Hepatocyte (in vitro differentiated cells): ENCODE measurements at regions not wholly inside any gene's neighbourhood (a gene's known extent, or its start where the extent isn't known, plus 50 kb on each side); places are given as distances from the start of the nearest gene placed in this dataset.

Experiments
- DNase-seq: peaks from one replicate; pipeline ENCODE4 v3.0.0-alpha.2; 2016; ENCODE audit warnings: low spot score
- H2AFZ ChIP-seq: fragments of 200-600 bp; sonication (generic); 2 replicates; pipeline ENCODE4 v1.6.0; 2016; ENCODE audit warnings: antibody characterized with exemption, mild to moderate bottlenecking
- H3K27ac ChIP-seq: fragments of 200-600 bp; sonication (generic); 2 replicates; pipeline ENCODE4 v1.5.1; 2016; ENCODE audit warnings: mild to moderate bottlenecking
- H3K27me3 ChIP-seq: fragments of 200-600 bp; sonication (generic); 2 replicates; pipeline ENCODE4 v1.6.1; 2016
- H3K36me3 ChIP-seq: fragments of 200-600 bp; sonication (generic); replicated peaks from 2 replicates; pipeline ENCODE4 v1.5.1; 2016; ENCODE audit warnings: low read depth; ENCODE audit not compliant: insufficient read depth
- H3K4me1 ChIP-seq: fragments of 200-600 bp; sonication (generic); 2 replicates; pipeline ENCODE4 v1.5.1; 2016; ENCODE audit warnings: mild to moderate bottlenecking, moderate library complexity; ENCODE audit not compliant: insufficient read depth
- H3K4me2 ChIP-seq: fragments of 200-600 bp; sonication (generic); 2 replicates; pipeline ENCODE4 v1.6.0; 2016
- H3K4me3 ChIP-seq: fragments of 200-600 bp; sonication (generic); 2 replicates; pipeline ENCODE4 v1.5.1; 2016; ENCODE audit warnings: mild to moderate bottlenecking
- H3K79me2 ChIP-seq: fragments of 200-600 bp; sonication (generic); 2 replicates; pipeline ENCODE4 v1.6.0; 2017; ENCODE audit warnings: mild to moderate bottlenecking
- H3K9me2 ChIP-seq: fragments of 200-600 bp; sonication (generic); replicated peaks from 2 replicates; pipeline ENCODE4 v1.6.0; 2017; ENCODE audit warnings: mild to moderate bottlenecking; ENCODE audit not compliant: insufficient read depth
- H3K9me3 ChIP-seq: fragments of 200-600 bp; sonication (generic); 2 replicates; pipeline ENCODE4 v1.5.1; 2016; ENCODE audit warnings: low read depth, mild to moderate bottlenecking
- H4K20me1 ChIP-seq: fragments of 200-600 bp; sonication (generic); 2 replicates; pipeline ENCODE4 v1.6.0; 2016; ENCODE audit warnings: mild to moderate bottlenecking; ENCODE audit not compliant: insufficient read depth, poor library complexity, severe bottlenecking
- CTCF ChIP-seq: fragments of 200-600 bp; sonication (generic); IDR thresholded peaks from 2 replicates; pipeline ENCODE4 v1.5.1; 2016; ENCODE audit warnings: antibody characterized with exemption, mild to moderate bottlenecking; ENCODE audit not compliant: poor library complexity
- EZH2 ChIP-seq: fragments of 200-600 bp; sonication (generic); IDR thresholded peaks from 2 replicates; pipeline ENCODE4 v1.6.1; 2016; ENCODE audit warnings: antibody characterized with exemption, mild to moderate bottlenecking, borderline replicate concordance
- EZH2phosphoT487 ChIP-seq: fragments of 200-600 bp; sonication (generic); IDR thresholded peaks from one replicate; pipeline ENCODE4 v1.6.1; 2018; ENCODE audit warnings: antibody characterized with exemption, mild to moderate bottlenecking, low read depth, moderate library complexity; ENCODE audit not compliant: unreplicated experiment, severe bottlenecking
- WGBS: methylation state at CpG from one replicate; pipeline ENCODE4 v1.1.6; 2016; ENCODE audit warnings: low lambda C conversion rate; ENCODE audit errors: missing lambda C conversion rate; 5-methylcytosine and 5-hydroxymethylcytosine counted together

GRCh38 chr9:119009249-119009648 lies 360.0 kb downstream of the BRINP1 start:
- Histone ChIP-seq H3K4me1 (no peaks in the 10 kb centered on the region), H2AFZ (no peak overlapping the region), H4K20me1 (no peaks in the 10 kb centered on the region), H3K4me3 (no peak overlapping the region), H3K27ac (no peak overlapping the region), H3K79me2 (no peaks in the 10 kb centered on the region), H3K9me2 (no peaks in the 10 kb centered on the region), H3K9me3 (no peaks in the 10 kb centered on the region), H3K27me3 (no peaks in the 10 kb centered on the region), H3K4me2 (no peak overlapping the region), H3K36me3 (no peaks in the 10 kb centered on the region)
- WGBS = 55% methylated on average over 4 of the region's 4 CpGs
- no peak for TF ChIP-seq CTCF
- no peak for TF ChIP-seq EZH2
- TF ChIP-seq EZH2phosphoT487 = no peak
- no peak for DNase-seq

GRCh38 chr9:119020284-119020683 lies 349.0 kb downstream of the BRINP1 start:
- no peak overlapping the region for H3K4me2 ChIP-seq
- no peak overlapping the region for H3K4me3 ChIP-seq
- H3K4me1 ChIP-seq = no peaks in the 10 kb centered on the region
- DNase-seq = no peak
- no peak overlapping the region for H3K27ac ChIP-seq
- H3K36me3 ChIP-seq = no peaks in the 10 kb centered on the region
- 73% methylated on average over 9 of the region's 9 CpGs for WGBS
- no peaks in the 10 kb centered on the region for H3K79me2 ChIP-seq
- TF ChIP-seq EZH2phosphoT487 = no peak
- no peak for TF ChIP-seq CTCF
- TF ChIP-seq EZH2 = no peak
- no peak overlapping the region for H2AFZ ChIP-seq
- no peaks in the 10 kb centered on the region for H4K20me1 ChIP-seq
- H3K27me3 ChIP-seq = no peaks in the 10 kb centered on the region
- no peaks in the 10 kb centered on the region for H3K9me3 ChIP-seq
- no peaks in the 10 kb centered on the region for H3K9me2 ChIP-seq

- Histone ChIP-seq H3K4me3 (no peak overlapping the region), H3K9me2 (no peaks in the 10 kb centered on the region), H4K20me1 (no peaks in the 10 kb centered on the region), H3K9me3 (no peaks in the 10 kb centered on the region), H3K4me1 (no peaks in the 10 kb centered on the region), H3K27ac (no peak overlapping the region), H3K79me2 (no peaks in the 10 kb centered on the region), H3K27me3 (no peaks in the 10 kb centered on the region), H3K4me2 (no peak overlapping the region), H2AFZ (no peak overlapping the region), H3K36me3 (no peaks in the 10 kb centered on the region)
- TF ChIP-seq EZH2 = no peak
- TF ChIP-seq EZH2phosphoT487 = no peak
- TF ChIP-seq CTCF = no peak
- DNase-seq = no peak
- 74% methylated on average over 4 of the region's 4 CpGs for WGBS
These were observed 348.4 kb downstream of the BRINP1 start for GRCh38 chr9:119020730-119021333.
